GM18507 (cell line): ENCODE measurements at regions not wholly inside any gene's neighbourhood (a gene's known extent, or its start where the extent isn't known, plus 50 kb on each side); places are given as distances from the start of the nearest gene placed in this dataset.
"Not testable (repeated sequence)": the region's sequence is repeated elsewhere in the genome, so short reads cannot be mapped to it uniquely, and the experiment has no call there.

Source experiments
- DNase-seq: peaks from one replicate; pipeline ENCODE4 v3.0.0; 2011; ENCODE audit warnings: low read depth; ENCODE audit not compliant: insufficient read length; ENCODE audit errors: extremely low spot score
- FAIRE-seq: peaks from 2 replicates; lab custom pipeline; 2011; peaks lifted over from hg19 to GRCh38; lab: Jason Lieb, UNC

- no peak for DNase-seq
- FAIRE-seq: no peak
Observed at GRCh38 chr1:190003376-190003775, 474.3 kb downstream of the BRINP3 start.

DNA sequence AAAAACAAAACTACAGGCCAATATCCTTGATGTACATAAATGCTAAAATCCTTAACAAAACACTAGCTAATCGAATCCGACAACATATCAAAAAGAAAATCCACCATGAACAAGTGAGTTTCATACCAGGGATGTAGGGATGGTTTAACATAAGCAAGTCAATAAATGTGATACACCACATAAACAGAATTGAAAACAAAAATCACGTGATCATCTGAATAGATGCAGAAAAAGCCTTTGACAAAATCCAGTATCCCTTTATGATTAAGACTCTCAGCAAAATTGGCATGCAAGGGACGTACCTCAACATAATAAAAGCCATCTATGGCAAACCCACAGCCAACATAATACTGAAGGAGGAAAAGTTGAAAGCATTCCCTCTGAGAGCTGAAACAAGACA, 466.1 kb downstream of the BRINP3 start:
- DNase-seq (no peak), FAIRE-seq (no peak)

- FAIRE-seq, DNase-seq: not testable (repeated sequence)
Observed at GRCh38 chr1:190019151-190019550, 458.5 kb downstream of the BRINP3 start.

GRCh38 chr1:190019717-190020116, 457.9 kb downstream of the BRINP3 start:
- FAIRE-seq (no peak), DNase-seq (no peak)

DNA sequence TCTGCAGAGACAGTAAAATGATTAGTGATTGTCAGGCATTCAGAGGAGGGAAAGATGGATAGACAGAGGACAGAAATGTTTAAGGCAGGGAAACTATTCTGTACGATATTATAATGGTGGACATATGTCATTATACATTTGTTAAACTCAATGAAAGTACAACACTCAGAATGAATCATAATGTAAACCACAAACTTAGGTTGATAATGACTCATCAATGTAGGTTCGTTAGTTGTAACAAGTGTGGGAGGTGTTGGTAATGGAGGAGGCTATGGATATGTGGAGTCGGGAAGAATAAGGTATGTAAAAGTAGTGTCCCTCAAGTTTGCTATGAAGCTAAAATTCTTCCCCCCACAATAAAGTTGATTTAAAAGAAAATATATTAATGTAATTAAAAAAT, 455.0 kb downstream of the BRINP3 start:
- no peak for DNase-seq
- FAIRE-seq: no peak

DNA sequence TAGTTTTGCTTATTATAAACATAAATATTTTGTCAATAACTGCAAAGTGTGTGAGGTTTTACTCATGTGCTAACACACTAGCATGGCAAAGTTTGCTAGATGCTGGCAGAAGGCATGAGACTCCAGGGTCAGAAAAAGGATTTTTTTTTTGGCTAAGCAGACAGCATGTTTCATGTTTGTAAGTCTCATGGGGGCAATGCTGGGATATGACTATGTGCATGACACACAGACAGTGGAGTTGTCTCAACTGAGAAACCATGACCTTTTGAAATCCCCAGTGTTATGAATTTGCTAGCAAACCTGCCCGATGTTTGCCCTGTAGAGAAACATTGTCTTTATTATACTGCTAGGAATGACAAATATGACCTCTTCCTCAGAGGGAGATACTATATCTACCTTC, 448.2 kb downstream of the BRINP3 start:
- DNase-seq: no peak
- no peak for FAIRE-seq

GRCh38 chr1:190043655-190044054, 434.0 kb downstream of the BRINP3 start:
- FAIRE-seq: no peak
- DNase-seq: no peak

DNA sequence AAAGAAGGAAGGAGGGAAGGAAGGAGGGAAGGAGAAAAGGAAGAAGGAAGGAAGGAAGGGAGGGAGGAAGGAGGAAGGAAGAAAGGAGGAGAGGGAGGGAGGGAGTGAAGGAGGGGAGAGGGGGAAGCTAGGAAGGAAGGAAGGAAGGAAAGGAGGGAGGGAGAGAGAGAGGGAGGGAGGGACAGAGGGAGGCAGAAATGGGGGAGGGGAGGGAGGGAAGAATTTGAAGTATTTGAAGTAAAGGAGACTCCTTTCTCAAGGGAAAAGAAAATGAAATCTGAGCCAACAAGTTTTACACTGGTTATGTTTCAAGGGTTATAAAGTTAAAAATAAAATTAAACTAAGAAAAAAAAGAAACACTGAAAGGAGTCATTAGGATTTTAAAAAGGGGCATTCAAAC, 431.4 kb downstream of the BRINP3 start:
- FAIRE-seq (no peak), DNase-seq (no peak)
